ENCODE measurements at regions not wholly inside any gene's neighbourhood (a gene's known extent, or its start where the extent isn't known, plus 50 kb on each side); places are given as distances from the start of the nearest gene placed in this dataset.
A peak's percentile ranks its signal among the peaks of the same experiment; 100 is the strongest.
"Not testable (repeated sequence)": the region's sequence is repeated elsewhere in the genome, so short reads cannot be mapped to it uniquely, and the experiment has no call there.

DNA sequence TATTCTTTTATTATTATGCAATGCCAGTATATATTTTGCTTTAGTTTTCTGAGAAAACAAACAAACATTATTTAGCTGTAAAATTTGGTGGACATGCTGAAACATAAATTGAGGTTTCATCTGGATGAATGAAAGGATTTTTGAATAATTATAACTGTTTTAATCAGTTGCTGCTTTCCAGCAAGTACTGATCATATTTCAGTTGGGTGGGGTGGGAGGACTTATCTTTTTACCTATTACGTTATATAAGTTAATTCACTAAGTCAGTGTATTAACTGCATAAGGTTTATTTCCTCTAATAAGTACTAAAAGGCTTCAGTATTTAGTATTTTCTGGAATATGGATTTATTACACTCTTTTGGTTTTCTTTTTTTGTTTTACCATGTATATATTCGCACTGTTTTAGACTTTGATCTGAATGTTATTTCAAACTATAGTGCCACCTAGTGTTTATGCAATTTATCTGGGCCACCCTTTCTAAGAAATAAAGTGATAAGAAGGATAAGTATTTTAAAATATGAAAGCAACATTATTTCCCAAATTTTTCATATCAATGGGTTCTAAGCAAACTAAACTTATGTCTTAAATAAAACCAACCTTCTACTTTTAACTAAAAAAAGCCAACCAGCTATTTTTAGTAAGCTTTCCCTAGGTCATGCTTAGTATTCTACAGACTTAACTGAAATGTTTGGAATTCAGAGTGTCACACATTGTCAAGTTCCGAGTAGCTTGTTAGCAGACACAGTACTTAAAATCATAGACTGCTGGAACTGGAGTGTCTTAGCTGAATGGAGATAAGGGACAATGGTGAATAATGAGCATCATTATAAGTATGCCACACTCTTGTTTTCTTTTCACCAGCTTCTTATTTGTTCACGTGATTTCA, 105.4 kb upstream of the MCHR2 start:
- peak; percentile 17 for DNase-seq (ENCODE audit: low read depth)

- no peak for DNase-seq (ENCODE audit: low read depth)
These were observed 102.9 kb upstream of the MCHR2 start for GRCh38 chr6:100096936-100097335.

DNA sequence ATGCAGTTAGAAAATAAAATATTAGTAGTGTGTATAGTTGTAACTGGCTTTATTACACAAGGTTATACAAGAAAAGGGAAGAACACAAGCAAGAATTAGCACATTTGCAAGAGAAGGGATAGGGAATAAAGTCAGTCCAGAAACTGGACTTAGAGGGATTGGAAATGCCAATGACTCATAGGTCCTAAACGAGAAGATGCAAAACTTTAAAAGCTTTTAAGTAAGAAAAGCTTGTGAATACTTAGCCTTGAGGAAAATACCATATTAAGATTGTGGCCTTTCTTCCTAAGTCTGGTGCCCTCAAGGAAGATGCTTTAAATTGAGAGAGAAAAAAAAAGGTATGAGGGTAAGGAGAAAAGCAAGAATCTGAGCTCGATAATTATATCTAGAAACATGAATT, 102.3 kb upstream of the MCHR2 start:
- no peak for DNase-seq (ENCODE audit: low read depth)

- DNase-seq (ENCODE audit: low read depth): no peak
These were observed 99.4 kb upstream of the MCHR2 start for GRCh38 chr6:100093405-100093804.

DNA sequence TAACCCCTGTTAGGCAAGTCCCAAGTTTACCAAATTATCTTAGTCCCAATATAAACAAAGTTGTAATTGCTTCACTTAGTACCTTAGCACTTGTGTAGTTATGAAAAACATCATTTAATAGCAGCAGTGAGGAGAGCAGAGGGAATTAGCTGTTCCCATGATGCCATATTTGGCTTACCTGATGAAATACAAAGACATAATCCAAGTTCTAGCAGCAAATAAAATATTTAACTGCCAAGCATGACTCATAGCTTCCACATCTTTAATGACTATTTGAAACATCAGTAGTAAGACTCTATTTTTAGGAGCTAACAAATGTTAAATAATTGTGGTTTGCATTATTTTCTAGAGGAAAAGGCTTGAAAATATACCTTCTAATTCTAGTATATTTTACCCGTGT, 94.0 kb upstream of the MCHR2 start:
- peak; percentile 20 for DNase-seq (ENCODE audit: low read depth)

- DNase-seq (ENCODE audit: low read depth): no peak
These were observed 91.0 kb upstream of the MCHR2 start for GRCh38 chr6:100084991-100085364.

DNA sequence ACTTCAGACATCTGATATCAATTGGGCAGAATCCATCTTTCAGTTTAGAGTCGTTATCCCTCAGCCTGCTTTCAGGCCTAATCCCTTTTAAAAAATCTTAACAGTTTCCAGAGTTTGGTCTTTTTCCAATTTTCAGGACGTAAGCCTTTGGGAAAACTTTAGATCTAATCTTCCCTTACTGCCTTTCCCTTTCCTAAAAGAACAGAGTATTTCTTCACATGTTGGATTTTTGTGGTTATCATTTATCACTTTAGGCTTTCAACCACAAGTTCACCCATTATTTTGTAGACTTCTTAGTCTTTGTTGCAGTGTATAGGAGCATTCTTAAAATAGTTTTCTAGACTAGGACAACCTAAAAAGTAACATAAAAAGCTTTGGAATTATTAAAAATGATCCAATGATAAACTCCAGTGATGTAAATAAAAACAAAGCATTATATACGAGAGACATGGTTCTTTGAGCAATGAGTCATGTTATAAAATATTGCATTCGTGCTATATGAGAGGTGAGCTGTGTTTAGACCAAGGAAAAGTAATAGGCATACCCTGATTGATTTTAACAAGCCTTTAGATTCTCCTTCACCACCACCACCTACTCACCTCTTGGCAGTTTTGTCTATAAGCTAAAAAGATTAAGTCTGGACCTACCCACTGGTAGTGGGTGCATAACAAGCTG, 90.4 kb upstream of the MCHR2 start:
- no peak for DNase-seq (ENCODE audit: low read depth)

DNA sequence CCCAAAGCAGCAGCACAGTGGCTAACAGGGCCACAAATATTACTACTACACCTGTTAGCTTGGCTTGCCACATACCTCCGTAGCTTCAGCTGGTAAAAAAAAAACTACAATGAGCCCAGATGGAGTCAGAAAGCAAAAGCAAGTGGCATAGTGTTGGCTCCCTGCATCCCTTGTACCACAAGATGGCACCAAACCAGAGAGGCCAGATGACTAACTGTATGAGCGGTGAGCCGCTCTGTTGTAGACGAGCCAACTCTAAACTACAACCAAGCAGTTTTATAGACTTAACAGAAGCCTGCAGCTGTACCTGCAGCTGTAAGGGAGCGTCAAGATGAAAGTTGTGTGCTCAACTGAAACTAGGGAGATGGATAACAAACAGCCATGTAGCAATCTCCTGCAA, 84.5 kb upstream of the MCHR2 start:
- no peak for DNase-seq (ENCODE audit: low read depth)

GRCh38 chr6:100065348-100065747, 71.3 kb upstream of the MCHR2 start:
- no peak for DNase-seq (ENCODE audit: low read depth)

DNA sequence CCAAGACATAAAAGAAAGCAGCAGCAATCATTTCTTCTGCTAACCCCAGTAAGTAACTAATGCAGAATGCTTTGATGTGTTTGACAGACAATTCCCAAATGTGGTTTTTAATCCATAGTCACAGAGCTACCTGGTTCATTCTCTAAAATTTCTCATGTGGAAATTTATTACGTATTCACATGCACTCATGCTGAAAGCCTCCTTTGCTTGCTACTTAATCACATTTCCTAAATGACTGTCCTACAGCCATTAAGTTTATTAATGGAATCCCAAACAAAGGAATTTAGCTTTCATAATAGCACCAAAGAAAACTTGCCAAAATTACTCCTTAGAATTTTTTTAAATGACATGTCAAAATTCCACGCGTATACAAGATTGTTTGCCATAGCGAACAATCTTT, 68.6 kb upstream of the MCHR2 start:
- no peak for DNase-seq (ENCODE audit: low read depth)

DNA sequence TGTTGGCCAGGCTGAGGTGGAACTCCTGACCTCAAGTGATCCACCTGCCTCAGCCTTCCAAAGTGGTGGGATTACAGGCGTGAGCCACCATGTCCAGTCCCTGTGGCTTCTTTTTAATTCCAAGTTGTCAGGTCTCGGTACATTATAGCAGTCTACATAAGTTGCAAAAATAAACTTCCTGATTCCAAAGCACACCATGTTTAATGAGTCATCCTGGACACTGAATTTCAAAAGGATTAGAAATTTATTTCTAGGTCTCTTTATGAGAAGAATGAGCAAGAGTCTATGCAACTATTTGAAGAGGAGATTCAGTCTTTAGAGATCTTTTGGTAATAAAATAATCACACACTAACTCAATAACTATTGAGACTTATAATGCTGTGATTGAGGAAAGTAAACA, 63.9 kb upstream of the MCHR2 start:
- no peak for DNase-seq (ENCODE audit: low read depth)

GRCh38 chr6:100050550-100050949, 56.5 kb upstream of the MCHR2 start:
- DNase-seq (ENCODE audit: low read depth): no peak

GRCh38 chr6:100043961-100044360, 49.9 kb upstream of the MCHR2 start:
- DNase-seq (ENCODE audit: low read depth): not testable (repeated sequence)
